ENCODE measurements at regions not wholly inside any gene's neighbourhood (a gene's known extent, or its start where the extent isn't known, plus 50 kb on each side); places are given as distances from the start of the nearest gene placed in this dataset.

- Mint-ChIP-seq H3K27me3 (ENCODE audit: low read depth in 3 of 3) (peaks cover 1 to 8% (median 6%) of the 10 kb centered on the region in 3 donors), H3K27ac (no peak overlapping the region), H3K4me1 (no peaks in the 10 kb centered on the region), H3K9me3 (no peaks in the 10 kb centered on the region), H3K4me3 (no peak overlapping the region), H3K36me3 (no peaks in the 10 kb centered on the region)
- DNase-seq = no peak
These were observed 123.9 kb upstream of the GRIK3 start for GRCh38 chr1:37158113-37158749.

DNA sequence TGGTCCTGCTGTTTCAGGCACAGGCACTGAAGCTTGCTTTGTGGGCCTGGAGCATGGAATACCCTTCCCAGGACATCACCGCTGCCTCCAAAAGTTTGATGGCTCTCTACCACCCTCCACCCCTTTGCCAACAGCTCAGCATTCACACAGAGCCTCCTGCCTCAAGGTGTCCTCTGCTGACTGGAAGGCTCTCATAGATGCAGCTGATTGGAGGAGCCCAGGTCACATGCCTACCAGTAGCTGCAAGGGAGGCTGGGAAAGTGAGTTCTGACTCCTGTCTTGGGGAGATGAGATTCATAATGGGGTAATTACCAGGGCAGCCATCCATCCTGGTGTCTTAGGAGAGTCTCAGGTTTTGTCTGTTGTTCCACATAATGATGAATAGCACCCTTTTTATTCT, 124.8 kb upstream of the GRIK3 start:
- Mint-ChIP-seq H3K4me3 (no peak overlapping the region), H3K27ac (no peak overlapping the region), H3K36me3 (no peaks in the 10 kb centered on the region), H3K9me3 (no peaks in the 10 kb centered on the region), H3K27me3 (ENCODE audit: low read depth in 3 of 3) (peaks cover 1 to 8% (median 6%) of the 10 kb centered on the region in 3 donors), H3K4me1 (no peaks in the 10 kb centered on the region)
- no peak for DNase-seq

GRCh38 chr1:37161171-37161570, 126.9 kb upstream of the GRIK3 start:
- H3K9me3 Mint-ChIP-seq = peaks cover 0 to 1% (median 0%) of the 10 kb centered on the region in 6 donors
- H3K36me3 Mint-ChIP-seq = no peaks in the 10 kb centered on the region
- H3K27me3 Mint-ChIP-seq (ENCODE audit: low read depth in 3 of 3) = peaks cover 0 to 7% (median 3%) of the 10 kb centered on the region in 3 donors
- H3K4me3 Mint-ChIP-seq = no peak overlapping the region
- DNase-seq = no peak
- H3K4me1 Mint-ChIP-seq = no peaks in the 10 kb centered on the region
- H3K27ac Mint-ChIP-seq = no peak overlapping the region

GRCh38 chr1:37162059-37162458, 127.7 kb upstream of the GRIK3 start:
- Mint-ChIP-seq H3K27ac (no peak overlapping the region), H3K4me1 (no peaks in the 10 kb centered on the region), H3K36me3 (no peaks in the 10 kb centered on the region), H3K9me3 (peaks cover 0 to 4% (median 0%) of the 10 kb centered on the region in 6 donors), H3K27me3 (ENCODE audit: low read depth in 3 of 3) (peaks cover 0 to 10% (median 3%) of the 10 kb centered on the region in 3 donors), H3K4me3 (no peak overlapping the region)
- no peak for DNase-seq

GRCh38 chr1:37166005-37166404, 131.7 kb upstream of the GRIK3 start:
- Mint-ChIP-seq H3K27ac (no peak overlapping the region), H3K36me3 (no peaks in the 10 kb centered on the region), H3K4me3 (no peak overlapping the region), H3K9me3 (peaks cover 0 to 6% (median 0%) of the 10 kb centered on the region in 6 donors), H3K4me1 (no peaks in the 10 kb centered on the region), H3K27me3 (ENCODE audit: low read depth in 3 of 3) (peaks cover 5 to 6% (median 6%) of the 10 kb centered on the region in 3 donors)
- no peak for DNase-seq

GRCh38 chr1:37167479-37167878, 133.2 kb upstream of the GRIK3 start:
- no peak for DNase-seq
- peaks cover 0 to 6% (median 0%) of the 10 kb centered on the region in 6 donors for H3K9me3 Mint-ChIP-seq
- H3K36me3 Mint-ChIP-seq = no peaks in the 10 kb centered on the region
- H3K27me3 Mint-ChIP-seq (ENCODE audit: low read depth in 3 of 3) = peaks cover 3 to 7% (median 6%) of the 10 kb centered on the region in 3 donors
- no peak overlapping the region for H3K27ac Mint-ChIP-seq
- H3K4me3 Mint-ChIP-seq = no peak overlapping the region
- H3K4me1 Mint-ChIP-seq = no peaks in the 10 kb centered on the region

- Mint-ChIP-seq H3K4me3 (no peak overlapping the region), H3K27ac (no peak overlapping the region), H3K4me1 (no peaks in the 10 kb centered on the region)
These were observed 134.9 kb upstream of the GRIK3 start for GRCh38 chr1:37169241-37169640.

GRCh38 chr1:37169743-37170275, 135.5 kb upstream of the GRIK3 start:
- Mint-ChIP-seq H3K36me3 (no peaks in the 10 kb centered on the region), H3K4me1 (no peaks in the 10 kb centered on the region), H3K4me3 (no peak overlapping the region), H3K9me3 (peaks cover 0 to 6% (median 0%) of the 10 kb centered on the region in 6 donors), H3K27ac (no peak overlapping the region), H3K27me3 (ENCODE audit: low read depth in 3 of 3) (peaks cover 4 to 8% (median 4%) of the 10 kb centered on the region in 3 donors)
- no peak for DNase-seq

More at GRCh38 chr1:37169241-37169640, 134.9 kb upstream of the GRIK3 start:
- DNase-seq = no peak
- Mint-ChIP-seq H3K36me3 (no peaks in the 10 kb centered on the region), H3K9me3 (peaks cover 0 to 6% (median 0%) of the 10 kb centered on the region in 6 donors), H3K27me3 (ENCODE audit: low read depth in 3 of 3) (peaks cover 4 to 8% (median 7%) of the 10 kb centered on the region in 3 donors)

GRCh38 chr1:37171691-37172090, 137.4 kb upstream of the GRIK3 start:
- H3K4me3 Mint-ChIP-seq = no peak overlapping the region
- no peaks in the 10 kb centered on the region for H3K36me3 Mint-ChIP-seq
- no peaks in the 10 kb centered on the region for H3K4me1 Mint-ChIP-seq
- H3K9me3 Mint-ChIP-seq = peaks cover 0 to 3% (median 0%) of the 10 kb centered on the region in 6 donors
- peaks cover 2 to 8% (median 5%) of the 10 kb centered on the region in 3 donors for H3K27me3 Mint-ChIP-seq (ENCODE audit: low read depth in 3 of 3)
- DNase-seq = no peak
- no peak overlapping the region for H3K27ac Mint-ChIP-seq

- H3K36me3 Mint-ChIP-seq = no peaks in the 10 kb centered on the region
- H3K9me3 Mint-ChIP-seq = peaks cover 0 to 3% (median 0%) of the 10 kb centered on the region in 6 donors
- DNase-seq = no peak
- H3K4me1 Mint-ChIP-seq = no peaks in the 10 kb centered on the region
- H3K27me3 Mint-ChIP-seq (ENCODE audit: low read depth in 3 of 3) = peaks cover 2 to 6% (median 4%) of the 10 kb centered on the region in 3 donors
- H3K4me3 Mint-ChIP-seq = no peak overlapping the region
- no peak overlapping the region for H3K27ac Mint-ChIP-seq
These were observed 140.0 kb upstream of the GRIK3 start for GRCh38 chr1:37174341-37174740.

- H3K9me3 Mint-ChIP-seq = peaks cover 0 to 3% (median 0%) of the 10 kb centered on the region in 6 donors
- H3K4me3 Mint-ChIP-seq = no peak overlapping the region
- H3K27ac Mint-ChIP-seq = no peak overlapping the region
- H3K27me3 Mint-ChIP-seq (ENCODE audit: low read depth in 3 of 3) = peaks cover 4 to 5% (median 5%) of the 10 kb centered on the region in 3 donors
- no peak for DNase-seq
- H3K36me3 Mint-ChIP-seq = no peaks in the 10 kb centered on the region
- no peaks in the 10 kb centered on the region for H3K4me1 Mint-ChIP-seq
These were observed 140.6 kb upstream of the GRIK3 start for GRCh38 chr1:37174876-37175275.

DNA sequence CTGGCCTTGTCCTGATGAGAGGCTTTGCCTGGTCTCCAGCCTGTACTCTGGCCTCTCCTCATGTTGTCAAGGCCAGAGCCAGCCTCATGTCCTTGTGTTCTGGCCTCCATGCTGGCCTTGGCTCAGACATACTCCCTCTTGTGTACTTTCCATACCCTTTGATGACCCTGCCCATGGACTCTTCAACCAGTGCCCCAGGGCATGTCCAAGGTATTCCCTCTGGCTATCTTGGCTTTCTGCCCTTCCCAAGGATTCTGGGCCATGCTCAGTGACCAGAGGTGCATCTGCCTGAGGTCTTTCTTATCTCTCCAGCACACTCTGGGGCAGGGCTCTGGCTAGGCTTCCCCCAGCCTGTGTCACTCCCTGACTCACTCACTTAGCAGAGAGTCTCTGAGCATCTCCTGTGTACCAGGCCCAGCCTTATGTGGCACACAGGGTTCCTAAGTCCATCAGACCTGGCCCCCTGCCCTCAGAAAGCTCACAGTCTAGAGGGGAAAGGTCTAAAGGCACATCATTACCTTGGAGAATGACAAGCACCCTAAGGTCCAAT, 141.4 kb upstream of the GRIK3 start:
- H3K27ac Mint-ChIP-seq = no peak overlapping the region
- H3K9me3 Mint-ChIP-seq = peaks cover 0 to 3% (median 0%) of the 10 kb centered on the region in 6 donors
- no peaks in the 10 kb centered on the region for H3K36me3 Mint-ChIP-seq
- peaks cover 4 to 8% (median 5%) of the 10 kb centered on the region in 3 donors for H3K27me3 Mint-ChIP-seq (ENCODE audit: low read depth in 3 of 3)
- DNase-seq = no peak
- H3K4me1 Mint-ChIP-seq = no peaks in the 10 kb centered on the region
- no peak overlapping the region for H3K4me3 Mint-ChIP-seq

DNA sequence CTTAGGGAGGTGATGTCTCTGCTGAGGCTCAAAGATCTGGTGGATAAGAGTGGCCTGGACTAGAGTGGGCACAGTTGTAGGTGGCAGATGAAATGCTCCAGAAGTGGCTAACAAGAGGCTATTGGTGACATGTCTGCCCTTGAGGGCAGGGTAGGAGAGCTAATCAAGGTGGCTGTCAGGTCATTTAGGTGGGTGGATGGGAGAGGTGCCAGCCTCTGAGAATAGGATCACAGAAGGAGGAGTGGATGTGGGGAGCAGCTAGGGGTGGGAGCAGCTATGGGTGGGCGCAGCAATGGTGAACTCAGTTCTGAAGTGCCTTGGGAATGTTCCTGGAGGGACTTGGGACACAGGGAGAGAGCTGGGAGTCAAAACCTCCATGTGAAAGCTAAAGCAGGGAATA, 142.0 kb upstream of the GRIK3 start:
- H3K36me3 Mint-ChIP-seq = no peaks in the 10 kb centered on the region
- no peak overlapping the region for H3K4me3 Mint-ChIP-seq
- H3K27me3 Mint-ChIP-seq (ENCODE audit: low read depth in 3 of 3) = peaks cover 4 to 10% (median 4%) of the 10 kb centered on the region in 3 donors
- H3K27ac Mint-ChIP-seq = no peak overlapping the region
- DNase-seq = no peak
- H3K4me1 Mint-ChIP-seq = no peaks in the 10 kb centered on the region
- peaks cover 0 to 3% (median 0%) of the 10 kb centered on the region in 6 donors for H3K9me3 Mint-ChIP-seq

GRCh38 chr1:37177230-37177864, 143.0 kb upstream of the GRIK3 start:
- Mint-ChIP-seq H3K27ac (no peak overlapping the region), H3K4me3 (no peak overlapping the region), H3K36me3 (no peaks in the 10 kb centered on the region), H3K4me1 (no peaks in the 10 kb centered on the region), H3K27me3 (ENCODE audit: low read depth in 3 of 3) (peaks cover 4 to 12% (median 4%) of the 10 kb centered on the region in 3 donors), H3K9me3 (peaks cover 0 to 3% (median 0%) of the 10 kb centered on the region in 6 donors)
- no peak for DNase-seq

Measured in immature natural killer cell (primary cell).